Activated CD4-positive, alpha-beta T cell treated with anti-CD3 and anti-CD28 coated beads, Interleukin-2, Interleukin-6, amounts not matched to agents 100 ng/mL and 50 ng/mL, durations not matched to agents 16 hours and 8 hours (primary cell): ENCODE measurements at regions not wholly inside any gene's neighbourhood (a gene's known extent, or its start where the extent isn't known, plus 50 kb on each side); places are given as distances from the start of the nearest gene placed in this dataset.

Experiments used
- DNase-seq: peaks from one replicate; pipeline ENCODE4 v3.0.0-alpha.2; 2020

DNA sequence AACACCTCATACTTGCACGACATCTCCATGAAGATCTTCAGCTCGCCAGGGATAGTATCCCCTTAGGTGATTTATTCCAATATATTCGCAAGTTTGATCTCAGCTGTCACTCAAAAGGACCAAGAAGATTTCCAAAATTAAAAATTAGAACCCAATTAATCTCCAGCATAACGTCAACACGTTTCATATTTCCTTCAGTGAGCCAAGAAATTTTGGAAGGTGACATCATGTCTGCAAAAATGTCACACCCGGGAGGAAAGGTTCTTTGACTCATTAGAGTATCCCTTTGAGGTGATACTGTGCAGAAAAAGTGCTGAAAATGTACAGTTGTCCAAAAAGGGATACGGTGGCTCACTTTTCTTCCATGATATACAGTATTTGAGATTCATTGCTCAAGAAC is 569.6 kb downstream of the EFNB2 start:
- no peak for DNase-seq

DNA sequence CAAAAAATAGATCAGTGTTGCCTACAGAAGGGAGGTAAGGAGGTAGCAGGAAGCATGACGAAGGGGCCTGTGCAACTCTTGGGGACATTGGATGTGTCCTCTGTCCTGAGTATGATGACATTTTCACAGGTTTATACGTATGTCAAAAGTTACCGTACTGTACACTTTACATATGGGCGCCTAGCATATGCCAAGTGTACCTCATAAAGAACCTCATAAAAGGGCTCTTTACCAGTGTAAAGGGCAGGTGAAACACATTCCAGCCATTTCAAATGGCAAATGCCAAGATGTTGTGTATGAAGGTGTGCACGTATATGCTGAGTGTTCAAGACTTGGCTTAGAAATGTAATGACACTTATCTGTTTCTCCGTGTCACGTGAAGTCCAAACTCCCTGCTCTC is 573.4 kb downstream of the EFNB2 start:
- no peak for DNase-seq

GRCh38 chr13:105961438-105961837 is 574.0 kb downstream of the EFNB2 start:
- DNase-seq: no peak

GRCh38 chr13:105960326-105960725 is 575.1 kb downstream of the EFNB2 start:
- no peak for DNase-seq

DNA sequence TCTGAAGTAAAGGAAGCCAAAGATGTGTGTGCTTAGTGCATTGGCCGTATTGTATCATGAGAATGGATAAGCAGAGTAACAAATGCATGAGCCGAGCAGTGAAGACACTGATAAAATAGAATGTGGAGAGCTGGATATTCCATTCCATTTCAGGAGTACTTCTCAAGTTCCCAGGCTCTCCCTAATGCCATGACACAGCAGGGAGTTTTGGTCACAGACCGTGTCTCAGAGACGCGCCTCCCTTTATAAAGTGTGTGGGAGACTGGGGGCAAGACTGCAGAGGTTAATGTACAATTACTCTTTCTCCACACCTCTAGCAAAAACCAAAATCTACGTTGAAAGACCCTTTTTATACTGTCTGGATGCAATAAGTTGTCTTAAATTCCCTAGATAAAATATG is 575.6 kb downstream of the EFNB2 start:
- DNase-seq: no peak

DNA sequence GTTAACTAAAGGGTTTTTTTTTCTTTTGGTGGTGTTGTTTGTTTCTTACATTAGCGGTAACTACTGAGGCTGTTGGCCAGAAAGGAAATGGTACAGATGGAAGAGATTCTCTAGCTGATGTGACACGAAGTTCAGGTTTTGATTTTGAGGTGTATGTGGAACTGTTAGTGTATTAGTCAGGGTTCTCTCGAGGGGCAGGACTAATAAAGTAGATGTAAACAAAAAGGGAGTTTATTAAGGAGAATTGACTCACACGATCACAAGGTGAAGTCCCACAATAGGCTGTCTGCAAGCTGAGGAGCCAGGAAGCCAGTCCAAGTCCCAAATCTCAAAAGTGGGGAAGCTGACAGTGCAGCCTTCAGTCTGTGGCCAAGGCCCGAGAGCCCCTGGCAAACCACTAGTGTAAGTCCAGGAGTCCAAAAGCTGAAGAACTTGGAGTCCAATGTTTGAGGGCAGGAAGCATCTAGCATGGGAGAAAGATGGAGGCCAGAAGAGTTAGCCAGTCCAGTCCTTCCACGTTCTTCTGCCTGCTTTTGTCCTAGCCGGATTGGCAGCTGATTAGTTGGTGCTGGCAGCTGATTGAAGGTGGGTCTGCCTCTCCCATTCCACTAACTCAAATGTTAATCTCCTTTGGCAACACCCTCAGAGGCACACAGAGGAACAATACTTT is 577.6 kb downstream of the EFNB2 start:
- no peak for DNase-seq

DNA sequence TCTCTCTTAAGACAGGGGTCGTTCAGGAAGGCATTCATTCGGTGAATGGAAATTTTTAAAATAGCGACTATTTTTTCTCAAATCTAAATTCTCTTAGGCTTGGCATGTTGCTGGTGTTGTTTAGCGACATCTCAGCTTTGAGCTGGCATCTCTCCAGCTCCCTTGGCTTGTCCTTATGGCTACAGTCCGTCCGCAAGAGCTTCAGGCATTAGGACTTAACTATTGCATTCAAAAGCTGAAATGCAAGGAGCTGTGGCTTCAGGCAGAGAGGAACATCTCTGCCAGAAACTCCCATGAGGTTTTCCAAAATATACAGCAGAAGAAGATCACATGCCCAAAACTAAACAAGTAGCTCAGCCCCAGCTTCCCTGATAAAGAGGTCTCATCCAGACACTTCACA is 578.5 kb downstream of the EFNB2 start:
- DNase-seq: no peak

- DNase-seq: no peak
Observed at GRCh38 chr13:105952973-105953290, 582.5 kb downstream of the EFNB2 start.

DNA sequence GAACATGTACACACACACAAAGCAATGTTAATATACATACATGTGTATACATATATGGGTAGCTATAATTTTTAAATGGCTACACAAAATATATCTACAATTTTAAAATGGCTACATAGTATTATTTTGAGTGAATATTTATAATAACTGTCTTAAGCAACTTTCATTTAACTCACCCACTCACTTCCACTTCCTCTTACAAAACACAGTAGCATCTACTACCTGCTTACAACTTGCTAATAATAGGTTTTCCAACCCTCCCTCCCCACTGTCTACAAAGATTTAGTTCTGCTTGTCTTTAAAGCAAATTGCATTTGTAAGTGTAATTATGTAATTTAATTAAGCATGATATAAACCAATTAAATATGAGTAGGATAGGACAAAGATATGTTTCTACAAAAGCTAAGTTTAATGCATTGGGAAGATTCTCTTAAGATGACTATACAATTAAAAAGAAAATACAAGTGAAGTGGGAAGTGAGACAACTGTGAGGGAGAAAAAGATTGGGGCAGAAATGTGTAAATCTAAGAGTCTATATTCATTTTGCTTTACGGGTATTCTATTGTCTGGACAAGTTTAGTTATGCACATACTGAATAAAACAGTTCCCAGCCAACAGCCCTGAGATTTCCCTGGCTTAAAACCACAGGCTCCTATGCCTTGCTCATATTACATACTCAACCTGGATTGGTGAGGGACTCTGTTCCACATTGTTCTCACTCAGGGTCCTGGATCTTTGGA is 583.1 kb downstream of the EFNB2 start:
- no peak for DNase-seq

DNA sequence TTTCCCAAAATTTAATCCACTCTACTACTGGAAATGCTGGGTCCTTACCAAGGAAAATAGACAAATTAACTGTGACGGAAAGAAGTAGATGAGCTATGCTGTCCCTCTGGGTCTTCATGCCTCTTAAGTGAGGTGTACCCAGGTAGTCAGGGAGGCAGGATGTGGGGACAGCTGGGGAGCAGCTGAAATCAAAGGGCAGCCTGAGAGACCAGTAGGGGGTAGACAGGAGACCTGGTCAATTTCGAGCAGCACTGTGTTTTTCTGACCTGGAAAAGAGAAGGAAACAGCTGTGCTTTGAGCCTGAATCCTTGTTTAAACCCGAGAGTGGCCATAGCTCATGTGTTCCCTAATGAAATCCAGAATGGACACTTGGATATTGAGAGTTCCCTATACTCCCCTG is 587.3 kb downstream of the EFNB2 start:
- DNase-seq: no peak

- no peak for DNase-seq
Observed at GRCh38 chr13:105940882-105941281, 594.6 kb downstream of the EFNB2 start.

- DNase-seq: no peak
Observed at GRCh38 chr13:105937451-105937850, 598.0 kb downstream of the EFNB2 start.

DNA sequence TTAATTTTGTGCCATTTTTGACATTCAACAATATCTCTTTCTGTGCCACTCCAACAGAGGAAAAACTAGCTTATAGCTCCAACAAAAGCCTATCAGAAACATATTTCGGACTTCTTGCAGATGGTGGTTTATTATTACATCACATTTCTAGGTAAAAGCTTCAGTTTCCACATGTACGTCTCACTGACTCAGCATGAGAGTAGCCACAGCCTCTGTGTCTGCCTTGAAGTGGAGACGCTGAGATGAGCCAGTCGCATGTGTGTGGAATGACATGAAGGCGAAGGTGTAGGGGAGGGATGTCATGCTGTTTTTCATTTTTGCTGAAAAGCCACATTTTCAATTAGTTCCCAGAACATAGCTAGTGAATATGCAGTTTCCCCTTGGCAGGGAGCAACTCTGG is 598.6 kb downstream of the EFNB2 start:
- DNase-seq: no peak

DNA sequence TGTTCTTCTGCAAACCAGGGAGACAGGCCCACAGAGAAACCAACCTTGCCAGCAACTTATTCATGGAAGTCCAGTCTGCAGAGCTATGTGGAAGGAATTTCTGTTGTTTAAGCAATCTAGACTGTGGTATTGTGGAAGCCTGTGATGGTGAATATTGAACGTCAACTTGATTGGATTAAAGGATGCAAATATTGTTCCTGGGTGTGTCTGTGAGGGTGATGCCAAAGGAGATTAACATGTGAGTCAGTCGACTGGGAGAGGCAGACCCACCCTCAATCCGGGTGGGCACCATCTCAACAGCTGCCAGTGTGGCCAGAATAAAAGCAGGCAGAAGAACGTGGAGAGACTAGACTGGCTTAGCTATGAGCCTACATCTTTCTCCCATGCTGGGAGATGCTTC is 606.0 kb downstream of the EFNB2 start:
- DNase-seq: no peak

GRCh38 chr13:105928901-105929300 is 606.6 kb downstream of the EFNB2 start:
- no peak for DNase-seq

DNA sequence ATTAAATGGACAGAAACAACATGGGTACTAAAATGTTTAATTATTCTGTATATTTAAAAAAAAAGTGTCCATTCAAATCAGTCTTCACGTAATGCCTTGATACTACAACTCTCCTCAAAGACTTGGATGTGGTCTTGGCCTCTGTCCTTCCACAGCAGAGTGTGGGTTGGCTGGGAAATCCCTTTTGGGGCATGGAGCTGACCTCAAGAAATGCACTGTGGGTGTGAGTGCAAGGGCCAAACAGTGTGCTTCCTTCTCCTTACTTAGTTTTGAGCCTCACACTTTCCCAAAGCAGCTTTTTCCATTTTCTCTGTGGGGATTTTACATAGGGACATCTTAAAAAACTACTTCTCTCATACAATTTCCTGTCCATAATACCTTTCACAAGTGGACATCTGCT is 607.4 kb downstream of the EFNB2 start:
- no peak for DNase-seq

- no peak for DNase-seq
Observed at GRCh38 chr13:105925496-105925895, 610.0 kb downstream of the EFNB2 start.

- DNase-seq: no peak
Observed at GRCh38 chr13:105921711-105922110, 613.8 kb downstream of the EFNB2 start.

DNA sequence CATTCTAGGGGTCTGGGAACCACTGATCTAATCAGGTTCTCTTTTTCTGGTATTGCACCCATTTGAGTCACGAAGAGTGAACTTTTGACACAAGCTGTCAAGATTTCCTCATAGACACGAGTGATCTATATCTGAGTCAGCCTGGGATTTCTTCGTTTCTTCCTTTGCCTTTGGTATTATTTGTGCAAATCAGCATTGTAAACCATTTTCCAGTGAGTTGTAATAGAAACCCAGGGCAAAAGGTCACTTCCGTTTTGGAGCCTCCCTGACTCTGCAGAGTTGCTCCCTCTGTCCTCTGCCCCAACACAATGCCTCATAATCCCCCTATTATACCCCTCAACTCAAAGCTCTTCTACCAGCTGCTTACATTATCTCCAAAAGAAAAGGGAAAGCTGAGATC is 615.1 kb downstream of the EFNB2 start:
- no peak for DNase-seq

- DNase-seq: no peak
Observed at GRCh38 chr13:105918842-105919741, 616.4 kb downstream of the EFNB2 start.

- no peak for DNase-seq
Observed at GRCh38 chr13:105915146-105915850, 620.2 kb downstream of the EFNB2 start.

GRCh38 chr13:105914291-105915036 is 621.0 kb downstream of the EFNB2 start:
- DNase-seq: no peak

DNA sequence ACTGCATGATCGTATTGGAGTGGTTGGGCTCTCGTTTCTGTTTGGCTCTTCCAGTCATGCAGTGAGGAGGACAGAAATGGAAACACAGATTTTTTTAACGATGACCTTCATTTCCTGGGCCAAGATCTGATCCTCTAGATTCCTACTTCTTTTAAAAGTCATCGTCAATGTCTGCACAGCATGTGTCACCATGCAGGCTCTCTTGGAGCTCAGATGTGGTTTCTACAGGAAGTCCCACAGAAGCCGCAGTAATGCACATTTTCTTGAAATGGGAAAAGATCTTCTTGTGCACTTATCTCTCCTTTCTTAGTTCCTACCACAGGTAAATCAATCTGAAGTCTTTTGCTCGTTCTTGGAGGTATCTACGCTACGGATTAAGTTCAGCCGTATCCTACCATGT is 626.9 kb downstream of the EFNB2 start:
- peak; percentile 25 for DNase-seq
